Trophoblast cell (in vitro differentiated cells and primary cell): ENCODE measurements at regions not wholly inside any gene's neighbourhood (a gene's known extent, or its start where the extent isn't known, plus 50 kb on each side); places are given as distances from the start of the nearest gene placed in this dataset.
A peak's percentile ranks its signal among the peaks of the same experiment; 100 is the strongest.

Experiments used
- DNase-seq, 2 donors: peaks; one replicate each; pipeline ENCODE4 v3.0.0-alpha.2; 2016
- H2AFZ ChIP-seq: 2 replicates; pipeline ENCODE4 v1.6.1; 2013; ENCODE audit warnings: low read length, moderate library complexity, mild to moderate bottlenecking; ENCODE audit not compliant: insufficient read depth, poor library complexity
- H2AK5ac ChIP-seq: 2 replicates; pipeline ENCODE4 v1.6.1; 2013; ENCODE audit warnings: mild to moderate bottlenecking, low read length
- H2BK120ac ChIP-seq: 2 replicates; pipeline ENCODE4 v1.6.1; 2013; ENCODE audit warnings: low read length, mild to moderate bottlenecking, moderate library complexity; ENCODE audit not compliant: insufficient read depth, poor library complexity
- H2BK12ac ChIP-seq: 2 replicates; pipeline ENCODE4 v1.6.1; 2013; ENCODE audit warnings: mild to moderate bottlenecking, low read length, moderate library complexity
- H2BK5ac ChIP-seq: 2 replicates; pipeline ENCODE4 v1.6.1; 2013; ENCODE audit warnings: low read length, low read depth, moderate library complexity, mild to moderate bottlenecking; ENCODE audit not compliant: poor library complexity
- H3K14ac ChIP-seq: 2 replicates; pipeline ENCODE4 v1.6.1; 2013; ENCODE audit warnings: mild to moderate bottlenecking, low read length
- H3K18ac ChIP-seq: 2 replicates; pipeline ENCODE4 v1.6.1; 2013; ENCODE audit warnings: mild to moderate bottlenecking, low read length
- H3K23ac ChIP-seq: 2 replicates; pipeline ENCODE4 v1.6.1; 2013; ENCODE audit warnings: low read length
- H3K27ac ChIP-seq: 2 replicates; pipeline ENCODE4 v1.5.1; 2013; ENCODE audit warnings: low read depth, mild to moderate bottlenecking, inconsistent platforms, low read length, moderate library complexity
- H3K27me3 ChIP-seq: 2 replicates; pipeline ENCODE4 v1.6.1; 2013; ENCODE audit warnings: inconsistent platforms, mild to moderate bottlenecking, low read length, moderate library complexity; ENCODE audit not compliant: insufficient read depth
- H3K36me3 ChIP-seq, 2 experiments: 1 replicate in 1 of 2; 2 replicates in 1 of 2; pipeline ENCODE4 v1.6.1; 2013; ENCODE audit warnings: low read length in 2 of 2, mild to moderate bottlenecking in 2 of 2, moderate library complexity in 1 of 2; ENCODE audit not compliant: insufficient read depth in 2 of 2, control insufficient read depth in 1 of 2
- H3K4ac ChIP-seq: 2 replicates; pipeline ENCODE4 v1.6.1; 2013; ENCODE audit warnings: low read depth, mild to moderate bottlenecking, low read length, moderate library complexity
- H3K4me1 ChIP-seq, 2 experiments: 1 replicate in 1 of 2; 2 replicates in 1 of 2; pipeline ENCODE4 v1.6.1; 2013; ENCODE audit warnings: low read length in 2 of 2, mild to moderate bottlenecking in 2 of 2, moderate library complexity in 1 of 2; ENCODE audit not compliant: insufficient read depth in 2 of 2, control insufficient read depth in 1 of 2
- H3K4me2 ChIP-seq: 2 replicates; pipeline ENCODE4 v1.6.1; 2013; ENCODE audit warnings: inconsistent platforms, mild to moderate bottlenecking, low read length, moderate library complexity
- H3K4me3 ChIP-seq: 2 replicates; pipeline ENCODE4 v1.5.1; 2013; ENCODE audit warnings: mild to moderate bottlenecking, low read depth, low read length, inconsistent platforms
- H3K79me1 ChIP-seq: one replicate; pipeline ENCODE4 v1.6.1; 2013; ENCODE audit warnings: low read length
- H3K79me2 ChIP-seq: 2 replicates; pipeline ENCODE4 v1.6.1; 2013; ENCODE audit warnings: low read length, mild to moderate bottlenecking; ENCODE audit not compliant: control insufficient read depth, insufficient read depth, poor library complexity
- H3K9ac ChIP-seq: 2 replicates; pipeline ENCODE4 v1.6.1; 2013; ENCODE audit warnings: mild to moderate bottlenecking, low read length
- H3K9me3 ChIP-seq: 2 replicates; pipeline ENCODE4 v1.6.1; 2013; ENCODE audit warnings: low read depth, mild to moderate bottlenecking, control low read depth, inconsistent platforms, low read length; ENCODE audit not compliant: insufficient read depth
- H4K12ac ChIP-seq: 2 replicates; pipeline ENCODE4 v1.6.1; 2013; ENCODE audit warnings: low read depth, mild to moderate bottlenecking, low read length, moderate library complexity
- H4K8ac ChIP-seq: 2 replicates; pipeline ENCODE4 v1.6.1; 2013; ENCODE audit warnings: low read depth, mild to moderate bottlenecking, low read length, moderate library complexity
- H4K91ac ChIP-seq: one replicate; pipeline ENCODE4 v1.6.1; 2013; ENCODE audit warnings: low read depth, mild to moderate bottlenecking, low read length, moderate library complexity
- WGBS: extraction: QIAGEN DNeasy Blood & Tissue Kit; methylation state at CpG from one replicate; pipeline ENCODE4 v1.1.7; 2013; ENCODE audit warnings: missing lambda C conversion rate; ENCODE audit not compliant: insufficient read length, insufficient coverage; ENCODE audit errors: extremely low coverage; 5-methylcytosine and 5-hydroxymethylcytosine counted together

GRCh38 chr11:128045094-128045725 is 542.1 kb downstream of the ETS1 start:
- Histone ChIP-seq H3K4me1 (peaks cover 2 to 7% of the 10 kb centered on the region in 2 experiments), H3K27me3 (no peaks in the 10 kb centered on the region), H3K14ac (no peak overlapping the region), H2BK120ac (no peak overlapping the region), H3K79me2 (no peaks in the 10 kb centered on the region), H3K9ac (no peak overlapping the region), H2AFZ (no peak overlapping the region), H3K27ac (no peak overlapping the region), H2BK5ac (no peak overlapping the region), H4K91ac (peak overlapping the region; percentile 37), H3K79me1 (no peaks in the 10 kb centered on the region), H3K36me3 (no peaks in the 10 kb centered on the region), H2BK12ac (peak overlapping the region; percentile 76), H3K23ac (no peak overlapping the region), H3K4ac (no peak overlapping the region), H4K8ac (no peak overlapping the region), H3K18ac (no peak overlapping the region), H3K4me2 (no peak overlapping the region), H3K4me3 (no peak overlapping the region), H2AK5ac (no peak overlapping the region), H4K12ac (no peak overlapping the region), H3K9me3 (no peaks in the 10 kb centered on the region)
- no CpG with 5 or more reads among the region's 4 CpGs for WGBS
- DNase-seq: no peak

GRCh38 chr11:128042290-128042751 is 545.0 kb downstream of the ETS1 start:
- H2AK5ac ChIP-seq: no peak overlapping the region
- no peak overlapping the region for H2BK5ac ChIP-seq
- H3K18ac ChIP-seq: no peak overlapping the region
- H4K12ac ChIP-seq: no peak overlapping the region
- H3K4me3 ChIP-seq: no peak overlapping the region
- H2BK120ac ChIP-seq: no peak overlapping the region
- no peaks in the 10 kb centered on the region for H3K27me3 ChIP-seq
- H3K9ac ChIP-seq: no peak overlapping the region
- no peak overlapping the region for H4K8ac ChIP-seq
- no peak overlapping the region for H3K4ac ChIP-seq
- no peak overlapping the region for H2BK12ac ChIP-seq
- no peak overlapping the region for H3K14ac ChIP-seq
- no peak overlapping the region for H4K91ac ChIP-seq
- no peak overlapping the region for H3K23ac ChIP-seq
- H2AFZ ChIP-seq: no peak overlapping the region
- no peak overlapping the region for H3K27ac ChIP-seq
- no CpG with 5 or more reads among the region's 3 CpGs for WGBS
- H3K4me1 ChIP-seq: peaks cover 2 to 7% of the 10 kb centered on the region in 2 experiments
- H3K36me3 ChIP-seq: no peaks in the 10 kb centered on the region
- no peaks in the 10 kb centered on the region for H3K9me3 ChIP-seq
- H3K79me1 ChIP-seq: no peaks in the 10 kb centered on the region
- DNase-seq: no peak
- no peak overlapping the region for H3K4me2 ChIP-seq
- H3K79me2 ChIP-seq: no peaks in the 10 kb centered on the region

GRCh38 chr11:128040603-128041002 is 546.8 kb downstream of the ETS1 start:
- no peak overlapping the region for H2BK12ac ChIP-seq
- H2AK5ac ChIP-seq: no peak overlapping the region
- H4K8ac ChIP-seq: no peak overlapping the region
- H3K36me3 ChIP-seq: no peaks in the 10 kb centered on the region
- H3K27ac ChIP-seq: no peak overlapping the region
- H3K4ac ChIP-seq: no peak overlapping the region
- no peaks in the 10 kb centered on the region for H3K9me3 ChIP-seq
- H4K91ac ChIP-seq: no peak overlapping the region
- no peak overlapping the region for H3K9ac ChIP-seq
- no peak overlapping the region for H2BK120ac ChIP-seq
- peak; percentile 45 to 83 for DNase-seq
- no peak overlapping the region for H3K14ac ChIP-seq
- no peaks in the 10 kb centered on the region for H3K27me3 ChIP-seq
- no peak overlapping the region for H3K4me3 ChIP-seq
- WGBS: no CpG with 5 or more reads among the region's 3 CpGs
- no peak overlapping the region for H3K18ac ChIP-seq
- no peak overlapping the region for H3K4me2 ChIP-seq
- no peak overlapping the region for H2AFZ ChIP-seq
- H3K23ac ChIP-seq: no peak overlapping the region
- H2BK5ac ChIP-seq: no peak overlapping the region
- H3K4me1 ChIP-seq: peaks cover 5 to 10% of the 10 kb centered on the region in 2 experiments
- no peaks in the 10 kb centered on the region for H3K79me2 ChIP-seq
- H4K12ac ChIP-seq: no peak overlapping the region
- H3K79me1 ChIP-seq: no peaks in the 10 kb centered on the region

DNA sequence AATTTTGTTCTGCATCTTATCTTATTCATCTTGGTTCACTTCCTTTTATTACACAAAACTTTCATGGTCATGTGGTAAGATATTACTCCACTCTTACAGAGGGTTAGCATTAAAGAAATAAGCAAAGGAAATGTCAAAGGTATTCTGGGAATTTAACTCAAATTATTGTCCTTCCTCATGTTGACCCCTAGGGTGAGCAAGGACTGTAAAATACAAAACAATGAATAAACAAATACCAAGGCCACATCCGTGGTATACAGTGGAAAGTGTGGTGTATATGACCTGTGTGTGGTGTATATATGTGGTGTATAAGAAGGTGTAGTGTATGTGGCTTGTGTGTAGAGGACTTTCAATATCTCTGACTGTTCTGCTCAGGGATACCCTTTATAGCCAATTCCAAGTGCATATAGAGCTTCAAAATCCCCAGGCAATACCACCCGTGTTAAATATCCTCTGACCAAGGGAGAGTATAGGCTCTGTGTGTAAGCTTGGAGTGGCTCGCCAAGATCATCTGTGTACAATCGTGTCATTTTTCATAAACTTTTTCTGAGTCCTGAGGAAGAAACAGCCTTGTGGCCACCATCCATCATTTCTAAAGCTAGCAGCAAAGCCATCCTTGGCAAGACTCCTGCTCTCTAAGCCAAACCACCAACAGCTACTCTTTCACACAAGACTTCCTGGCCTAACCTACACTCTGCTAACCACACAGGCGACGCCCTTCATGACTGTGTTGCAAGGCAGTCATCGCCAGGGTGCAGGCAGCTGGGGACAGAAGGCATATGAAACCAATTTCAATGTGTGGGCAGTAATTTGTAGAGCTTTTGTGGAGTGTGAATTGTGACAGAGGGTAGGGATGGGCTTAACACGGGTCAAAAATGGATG is 548.0 kb downstream of the ETS1 start:
- Histone ChIP-seq H2AFZ (no peak overlapping the region), H3K18ac (no peak overlapping the region), H3K14ac (no peak overlapping the region), H3K4me2 (no peak overlapping the region), H3K79me2 (no peaks in the 10 kb centered on the region), H4K91ac (peak overlapping the region; percentile 1), H3K36me3 (no peaks in the 10 kb centered on the region), H2BK5ac (no peak overlapping the region), H3K4me1 (peaks cover 5 to 10% of the 10 kb centered on the region in 2 experiments), H3K79me1 (no peaks in the 10 kb centered on the region), H2AK5ac (no peak overlapping the region), H2BK120ac (no peak overlapping the region), H3K4me3 (no peak overlapping the region), H3K23ac (no peak overlapping the region), H3K4ac (no peak overlapping the region), H4K8ac (no peak overlapping the region), H3K9me3 (peaks cover 3% of the 10 kb centered on the region), H2BK12ac (no peak overlapping the region), H3K27me3 (no peaks in the 10 kb centered on the region), H4K12ac (no peak overlapping the region), H3K27ac (no peak overlapping the region), H3K9ac (no peak overlapping the region)
- DNase-seq: peak in 1 of 2 donors; percentile 34
- WGBS: no CpG with 5 or more reads among the region's 8 CpGs
